Cerebellar nuclear complex (tissue), 1 donor: ENCODE measurements at regions not wholly inside any gene's neighbourhood (a gene's known extent, or its start where the extent isn't known, plus 50 kb on each side); places are given as distances from the start of the nearest gene placed in this dataset.

ENCODE experiments used
- DNase-seq, 2 experiments: peaks; one replicate each; lab custom pipeline; 2025; lab: John Stamatoyannopoulos, UW

DNA sequence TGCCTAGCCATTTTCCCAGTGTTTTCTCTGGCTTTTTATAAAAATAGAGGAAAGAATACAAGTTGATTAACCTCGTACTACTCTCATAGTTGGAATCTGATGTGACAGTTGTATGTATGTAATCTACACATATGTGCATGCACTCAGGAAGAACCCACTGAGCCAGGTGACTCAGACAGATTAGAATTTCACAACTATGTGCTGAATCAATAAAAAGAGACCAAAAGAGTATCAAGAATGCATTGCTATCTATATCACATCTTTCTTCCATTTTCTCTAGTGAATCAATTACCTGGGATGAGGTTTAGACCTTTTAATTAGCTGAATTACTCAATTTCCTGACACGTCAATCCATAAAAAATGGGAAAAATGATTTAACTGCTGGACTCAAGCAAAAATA is 319.3 kb upstream of the ATP10A start:
- DNase-seq, result no peak

DNA sequence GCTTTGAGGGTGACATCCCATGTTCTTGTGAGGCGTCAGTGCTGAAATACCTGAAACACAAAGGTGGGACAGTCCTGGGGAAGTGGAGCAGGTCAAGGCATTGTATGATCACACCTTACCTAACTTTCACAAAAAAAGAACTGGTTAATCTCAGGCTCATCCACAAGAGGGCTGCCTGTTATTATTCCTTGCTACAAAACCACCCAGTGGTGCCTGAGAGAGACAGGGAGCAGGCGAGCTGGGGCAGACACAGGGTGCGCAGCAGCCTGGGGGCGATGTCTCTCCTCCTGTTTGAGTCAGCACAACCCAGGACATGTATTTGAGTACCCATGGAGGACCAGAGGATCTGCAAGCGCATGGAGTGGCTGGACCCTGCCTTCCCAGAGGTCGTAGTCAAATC is 316.8 kb upstream of the ATP10A start:
- no peak for DNase-seq

DNA sequence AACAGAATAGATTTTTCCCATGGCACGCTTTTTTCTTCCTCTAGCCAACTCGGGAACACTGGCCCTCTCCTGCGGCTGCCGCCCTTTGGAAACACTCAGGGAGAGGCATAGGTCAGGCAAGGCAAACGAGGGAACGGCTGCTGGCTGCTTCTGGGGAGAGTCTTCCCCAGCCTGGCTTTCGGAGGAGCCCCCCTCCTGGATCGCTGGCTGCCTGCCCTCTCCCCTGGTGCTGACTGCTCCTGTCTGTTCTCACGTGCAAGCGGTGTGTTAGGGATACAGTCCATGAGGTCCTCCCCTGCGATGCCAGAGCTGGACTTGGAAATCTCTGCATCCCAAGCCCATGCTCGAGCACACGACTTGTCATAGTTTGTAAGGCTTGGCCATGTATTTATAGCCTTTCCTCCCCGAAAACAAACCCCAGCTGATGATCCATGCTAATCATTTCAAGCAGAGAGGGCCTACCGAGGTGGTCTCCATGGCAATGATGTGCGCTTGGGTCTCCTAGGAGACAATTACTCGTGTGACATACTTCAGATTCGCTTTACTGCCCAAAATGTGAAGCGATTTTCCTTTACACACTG is 315.6 kb upstream of the ATP10A start:
- DNase-seq, result no peak

DNA sequence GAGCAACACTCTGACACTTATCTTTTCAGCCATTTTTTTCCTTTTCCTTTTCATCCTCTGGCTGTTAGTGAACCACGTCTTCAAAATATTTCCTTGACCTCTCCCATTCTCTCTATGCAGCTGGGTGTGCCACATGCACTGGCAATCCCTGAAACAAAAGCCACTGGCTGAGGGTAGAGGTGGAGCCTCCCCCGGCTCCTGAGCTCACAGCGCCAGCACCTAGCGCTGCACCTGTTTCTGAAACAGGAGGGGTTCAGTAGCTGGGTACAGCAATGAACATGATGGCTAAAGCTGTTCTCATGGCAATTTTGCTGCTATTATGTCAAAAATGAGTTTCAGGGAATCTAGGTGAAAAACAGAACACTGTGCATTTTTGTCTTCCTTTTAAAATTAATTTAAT is 314.7 kb upstream of the ATP10A start:
- no peak for DNase-seq

DNA sequence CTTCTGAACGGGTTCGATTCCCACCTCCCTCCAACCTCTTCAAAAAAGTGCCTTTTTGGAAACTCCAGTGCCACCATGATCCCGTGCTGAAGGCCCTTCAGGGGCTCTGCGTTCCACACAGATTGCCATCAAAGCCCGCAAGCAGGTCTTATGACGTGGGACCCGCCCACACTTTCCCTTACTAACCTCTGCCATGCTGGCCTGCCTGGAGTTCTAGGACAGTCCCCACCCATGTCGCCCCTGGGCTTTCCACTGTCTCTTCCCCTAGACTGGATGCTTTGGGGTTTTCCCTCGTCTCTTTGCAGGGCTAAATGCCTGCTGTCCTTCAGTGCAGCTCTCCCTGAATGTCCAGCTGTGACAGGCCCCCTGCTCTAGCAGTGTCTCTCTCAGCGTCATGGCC is 313.7 kb upstream of the ATP10A start:
- no peak for DNase-seq

DNA sequence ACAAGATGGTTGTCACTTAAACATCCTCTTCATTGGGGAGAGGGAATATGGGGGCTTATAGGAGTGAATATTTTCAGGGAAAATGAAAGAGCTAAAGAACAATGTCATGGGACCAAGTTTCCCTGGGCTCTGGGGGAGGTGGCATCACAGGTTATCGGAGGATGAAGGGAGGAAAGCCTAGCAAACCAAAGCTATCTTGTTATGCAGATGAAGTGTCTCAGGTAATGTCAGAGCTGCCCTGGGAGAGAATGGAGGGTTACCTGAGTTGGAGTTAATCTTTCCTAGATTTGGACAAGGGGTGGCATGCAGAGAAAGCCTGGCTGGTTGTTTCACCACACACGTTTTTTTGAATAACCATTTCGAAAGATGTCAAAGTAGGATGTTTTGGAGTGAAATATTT is 308.1 kb upstream of the ATP10A start:
- no peak for DNase-seq

DNA sequence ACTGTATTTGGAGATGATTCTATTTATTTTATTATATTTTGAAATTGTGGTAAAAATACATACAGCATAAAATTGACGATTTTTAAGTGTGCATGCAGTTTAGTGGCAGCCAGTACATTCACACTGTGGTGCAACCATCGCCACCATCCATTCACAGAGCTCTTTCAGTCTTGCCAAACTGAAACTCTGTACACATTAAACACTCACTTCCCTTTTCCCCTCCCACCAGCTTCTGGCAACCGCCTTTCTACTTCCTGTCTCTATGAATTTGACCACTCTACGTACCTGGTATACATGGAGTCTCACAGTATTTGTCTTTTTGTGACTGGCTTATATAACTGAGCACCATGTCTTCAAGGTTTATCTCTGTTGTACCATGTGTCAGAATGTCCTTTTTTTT is 303.3 kb upstream of the ATP10A start:
- DNase-seq, result no peak

DNA sequence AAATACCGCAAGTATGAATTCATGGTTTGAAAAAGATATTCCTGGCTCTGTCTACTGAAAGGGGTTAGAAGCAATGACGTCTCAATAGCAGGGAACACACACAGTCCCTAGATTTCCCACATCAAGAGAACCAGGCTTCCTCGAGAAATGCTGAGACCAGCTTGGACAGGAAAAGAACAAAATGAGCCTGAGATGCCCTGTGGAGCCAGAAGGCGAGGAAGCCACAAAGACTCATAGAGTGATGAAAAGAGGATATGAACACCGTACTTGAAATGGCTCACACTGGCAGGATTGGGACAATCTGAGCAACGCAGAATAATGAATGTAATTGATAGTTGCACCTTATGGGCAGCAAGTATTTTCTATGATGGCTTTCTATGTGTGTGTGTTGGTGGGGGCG is 302.4 kb upstream of the ATP10A start:
- DNase-seq, result no peak

DNA sequence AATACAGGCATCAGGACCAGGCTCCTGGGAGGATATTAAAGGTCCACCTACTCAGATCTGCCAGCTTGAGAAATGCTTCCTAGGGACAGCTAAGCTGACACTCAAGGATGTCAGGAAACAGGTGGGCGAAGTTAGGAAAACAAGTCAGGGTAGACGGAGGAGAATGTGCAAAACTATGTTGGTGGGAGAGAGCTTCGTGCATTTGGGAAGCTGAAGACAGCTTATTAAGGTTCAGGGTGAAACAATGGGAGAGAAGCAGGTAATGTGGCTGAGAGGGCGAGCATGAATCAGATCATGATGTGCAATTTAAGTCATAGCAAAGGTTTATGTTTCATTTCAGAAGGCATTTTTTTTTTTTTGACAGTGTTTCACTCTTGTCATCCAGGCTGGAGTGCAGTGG is 297.2 kb upstream of the ATP10A start:
- no peak for DNase-seq

DNA sequence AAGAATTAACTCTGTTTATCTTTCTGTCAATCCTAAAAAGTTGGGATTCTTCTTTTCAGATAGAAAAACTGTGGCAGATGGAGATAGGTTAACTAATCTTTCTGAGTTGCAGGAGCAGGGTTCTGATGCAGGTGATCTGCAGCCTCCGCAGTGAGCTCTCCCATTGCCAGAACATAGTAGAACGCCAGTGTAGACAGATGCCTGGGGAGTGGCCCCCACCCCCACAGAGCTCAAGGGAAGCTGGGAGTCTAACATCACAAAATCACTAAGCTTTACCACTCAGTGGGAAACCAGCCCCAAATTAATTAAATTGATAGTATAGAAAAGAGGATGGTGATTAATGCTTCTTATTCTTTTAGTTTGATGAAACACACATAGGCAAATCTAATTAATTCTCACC is 295.0 kb upstream of the ATP10A start:
- DNase-seq, result no peak

DNA sequence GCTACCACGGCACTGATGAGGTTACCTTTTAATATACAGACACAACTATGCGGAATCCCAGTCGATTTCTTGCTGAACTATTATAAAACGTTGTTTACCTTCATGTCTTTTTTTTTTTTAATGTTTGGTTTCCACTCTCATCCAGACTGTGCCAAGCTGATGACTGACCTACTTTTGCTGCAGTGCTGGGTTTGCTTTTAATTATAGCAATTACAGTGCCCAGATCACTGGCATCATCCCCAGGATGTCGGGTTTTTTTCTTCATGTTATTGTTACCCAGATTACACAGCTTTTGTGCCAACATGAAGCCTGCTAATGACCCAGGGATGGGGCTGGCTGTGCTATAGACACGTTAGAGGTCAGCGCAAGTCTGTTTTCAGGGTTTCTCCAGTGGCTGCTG is 294.0 kb upstream of the ATP10A start:
- DNase-seq, result no peak

DNA sequence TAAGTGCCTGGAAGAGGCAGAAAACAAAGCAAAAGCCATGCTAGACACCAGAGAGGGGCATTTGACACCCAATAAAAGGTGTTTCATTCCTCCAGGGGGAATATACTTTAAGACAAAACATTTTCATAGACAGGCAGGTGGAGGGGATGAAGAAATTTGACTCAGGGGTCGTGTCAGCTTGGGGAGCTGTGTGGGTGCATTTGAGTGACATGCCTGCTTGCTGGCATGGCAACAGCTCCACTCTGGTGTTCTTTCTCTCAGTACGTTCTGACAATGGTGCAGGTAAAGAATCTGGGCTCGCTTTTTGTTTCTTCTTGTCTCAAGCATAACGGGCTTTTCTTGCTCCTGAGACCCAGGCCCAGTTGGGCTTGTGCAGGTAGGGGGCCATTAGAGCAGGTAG is 292.9 kb upstream of the ATP10A start:
- no peak for DNase-seq

DNA sequence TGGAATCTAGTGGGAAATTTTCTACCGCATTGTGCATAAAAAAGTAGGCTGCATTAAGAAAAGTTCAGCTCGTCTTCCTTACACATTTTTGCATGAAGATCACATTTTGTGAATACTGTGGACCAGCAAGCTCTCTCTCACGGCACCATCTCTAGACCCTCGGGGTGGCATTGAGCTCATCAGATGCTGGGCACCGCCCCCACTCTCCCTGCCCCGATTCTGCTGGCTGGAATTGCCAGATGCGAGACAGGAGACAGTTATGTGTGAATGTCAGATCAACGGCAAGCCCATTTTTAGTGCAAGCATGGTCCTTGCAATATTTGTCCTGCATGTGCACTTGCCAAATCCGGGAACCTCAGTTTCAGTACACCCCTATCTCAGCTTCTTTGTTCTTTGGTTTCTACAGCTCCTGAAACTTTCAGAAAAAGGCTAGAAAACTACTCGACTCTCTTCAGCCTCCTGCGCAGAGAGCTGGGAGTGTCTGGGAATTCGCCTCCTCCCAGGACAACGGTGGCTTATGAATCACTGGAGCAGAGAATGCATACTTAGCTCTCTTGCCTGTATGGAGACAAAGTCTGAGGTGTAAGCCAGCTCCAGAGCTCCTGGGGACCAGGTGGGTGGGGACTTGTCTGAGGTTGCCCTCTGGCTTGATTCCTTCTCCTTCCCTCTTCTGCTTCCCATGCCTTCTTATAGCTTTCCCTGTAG is 285.2 kb upstream of the ATP10A start:
- no peak for DNase-seq

DNA sequence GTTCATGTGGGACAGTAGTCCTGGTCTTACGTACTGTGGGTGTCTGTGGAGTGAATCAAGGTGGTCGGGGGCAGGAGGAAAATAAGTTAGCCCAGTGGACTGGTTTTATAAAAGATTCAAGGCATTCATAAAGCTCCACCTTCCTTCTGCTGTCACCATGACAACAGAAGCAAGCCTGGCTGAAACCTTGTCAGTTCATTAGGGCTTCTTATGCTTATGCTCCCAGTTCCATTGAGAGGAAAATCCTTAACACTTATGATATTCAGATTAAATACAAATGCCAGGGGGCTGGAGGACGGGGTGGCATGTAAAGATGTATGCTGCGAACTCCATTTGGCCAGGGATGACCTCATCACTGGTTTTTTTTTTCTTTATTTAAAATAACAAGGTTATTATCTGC is 283.1 kb upstream of the ATP10A start:
- no peak for DNase-seq

DNA sequence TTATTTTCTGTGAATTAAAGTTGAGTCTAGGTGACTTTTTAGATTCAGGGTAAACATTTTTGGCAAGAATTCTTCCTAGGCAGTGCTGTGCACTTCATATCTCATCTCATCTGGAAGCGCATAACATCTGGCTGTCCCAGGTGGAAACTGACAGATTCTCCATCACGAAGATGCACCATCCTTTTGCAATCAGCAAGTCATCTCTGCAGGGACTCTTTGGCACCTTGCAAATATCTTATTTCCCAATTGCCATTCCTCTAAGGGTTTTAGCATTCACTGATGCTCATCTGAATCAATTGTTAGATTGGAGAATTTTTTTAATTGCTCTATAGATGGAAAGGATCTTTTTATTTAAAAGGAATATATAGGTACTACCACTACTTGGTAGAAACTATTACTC is 282.7 kb upstream of the ATP10A start:
- no peak for DNase-seq

DNA sequence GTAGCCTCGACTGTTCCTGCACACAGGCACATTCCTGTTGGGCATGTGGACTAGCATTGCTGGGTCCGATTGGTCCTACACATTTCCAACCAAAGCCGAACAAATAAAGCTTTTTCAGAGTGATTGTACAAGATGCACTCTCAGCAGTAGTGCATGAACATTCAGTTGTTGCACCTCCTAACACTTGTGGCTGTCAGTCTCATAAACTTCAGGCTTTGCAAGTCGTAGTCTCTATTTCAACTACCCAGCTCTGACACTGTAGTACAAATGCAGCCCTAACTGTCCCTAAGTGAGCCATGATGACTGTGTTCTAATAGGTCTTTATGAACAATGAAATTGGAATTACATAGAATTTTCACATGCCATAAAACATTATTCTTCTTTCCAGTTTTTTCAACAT is 281.7 kb upstream of the ATP10A start:
- DNase-seq, result no peak

DNA sequence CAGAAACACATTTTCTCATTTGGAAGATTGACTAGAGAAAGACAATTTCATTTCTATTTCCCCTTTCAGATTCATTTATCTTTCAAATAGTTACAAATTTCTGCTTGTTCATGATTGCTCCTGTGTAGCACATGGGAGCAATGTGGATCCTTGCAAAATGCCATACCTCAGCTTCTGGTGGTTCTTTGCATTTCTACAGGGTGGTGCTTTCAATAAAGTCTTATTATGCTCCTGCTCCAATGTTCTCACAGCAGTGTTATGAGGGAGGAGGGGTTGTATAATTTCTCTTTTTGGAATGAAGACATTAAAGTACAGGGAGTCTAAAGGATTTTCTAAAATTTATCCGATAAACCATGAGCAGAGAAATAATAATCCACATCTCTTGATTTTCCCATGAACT is 280.1 kb upstream of the ATP10A start:
- no peak for DNase-seq

DNA sequence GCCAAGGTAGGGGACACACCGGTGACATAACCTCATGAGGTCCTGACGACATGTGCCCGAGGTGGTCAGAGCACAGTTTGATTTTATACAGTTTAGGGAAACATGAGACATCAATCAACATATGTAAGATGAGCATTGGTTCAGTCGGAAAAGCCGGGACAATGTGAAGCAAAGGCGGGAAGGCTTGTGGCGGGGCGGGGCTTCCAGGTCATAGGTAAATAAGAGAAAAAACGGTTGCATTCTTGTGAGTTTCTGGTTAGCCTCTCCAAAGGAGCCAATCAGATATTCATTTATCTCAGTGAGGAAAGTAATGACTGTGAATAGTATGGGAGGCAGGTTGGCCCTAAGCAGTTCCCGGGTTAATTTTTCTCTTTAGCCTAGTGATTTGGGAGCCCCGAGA is 271.7 kb upstream of the ATP10A start:
- DNase-seq, result no peak

DNA sequence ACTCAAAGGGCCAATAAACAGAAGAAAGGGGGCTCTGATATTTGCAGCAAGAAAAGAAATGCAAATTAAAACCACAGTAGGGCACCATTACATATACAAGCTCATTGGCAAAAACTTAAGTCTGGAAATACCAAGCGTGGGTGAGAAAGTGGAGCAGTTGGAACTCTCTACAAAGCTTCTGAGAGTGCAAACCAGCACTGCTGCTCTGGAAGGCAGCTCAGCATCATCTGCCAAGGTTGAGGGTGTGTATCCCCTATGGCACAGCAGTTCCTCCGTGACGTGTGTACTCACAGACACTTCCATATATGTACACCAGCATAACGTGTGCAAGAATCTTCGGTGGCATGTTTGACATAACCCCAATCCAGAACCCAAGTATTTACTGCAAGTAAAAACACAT is 271.0 kb upstream of the ATP10A start:
- no peak for DNase-seq

DNA sequence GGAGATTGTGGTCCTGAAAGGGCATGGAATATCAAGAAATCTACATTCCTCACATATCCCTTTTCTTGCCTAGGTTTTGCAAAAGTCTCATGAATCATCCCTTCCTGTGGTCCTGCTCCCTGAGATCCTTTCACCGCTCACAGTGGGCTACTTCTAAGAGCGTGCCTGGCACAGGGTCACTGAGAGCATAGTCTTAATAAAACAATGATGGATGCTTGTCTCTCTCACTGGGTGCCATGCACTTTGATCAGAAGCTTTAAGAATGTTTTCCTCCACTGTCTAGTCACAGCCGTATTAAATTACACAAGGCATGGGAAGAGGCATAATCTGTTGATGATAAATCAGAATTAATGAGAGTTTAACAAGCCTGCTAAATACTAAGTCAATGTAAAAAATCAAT is 269.7 kb upstream of the ATP10A start:
- DNase-seq, result no peak

DNA sequence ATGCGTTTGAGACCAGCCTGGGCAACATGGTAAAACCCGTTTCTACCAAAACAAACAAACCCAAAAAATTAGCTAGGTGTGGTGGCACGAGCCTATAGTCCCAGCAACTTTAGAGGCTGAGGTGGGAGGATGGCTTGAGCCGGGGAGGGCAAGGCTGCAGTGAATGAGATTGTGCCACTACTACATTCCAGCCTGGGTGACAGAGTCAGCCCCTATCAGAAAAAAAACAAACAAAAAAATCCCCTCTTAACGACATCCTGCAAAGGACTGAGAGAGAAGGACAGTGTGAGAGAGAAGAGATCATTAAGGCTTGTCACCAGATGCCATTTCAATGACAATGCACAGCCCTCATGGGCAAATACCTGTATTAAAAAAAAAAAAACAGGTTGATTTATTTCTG is 266.7 kb upstream of the ATP10A start:
- DNase-seq, result no peak

DNA sequence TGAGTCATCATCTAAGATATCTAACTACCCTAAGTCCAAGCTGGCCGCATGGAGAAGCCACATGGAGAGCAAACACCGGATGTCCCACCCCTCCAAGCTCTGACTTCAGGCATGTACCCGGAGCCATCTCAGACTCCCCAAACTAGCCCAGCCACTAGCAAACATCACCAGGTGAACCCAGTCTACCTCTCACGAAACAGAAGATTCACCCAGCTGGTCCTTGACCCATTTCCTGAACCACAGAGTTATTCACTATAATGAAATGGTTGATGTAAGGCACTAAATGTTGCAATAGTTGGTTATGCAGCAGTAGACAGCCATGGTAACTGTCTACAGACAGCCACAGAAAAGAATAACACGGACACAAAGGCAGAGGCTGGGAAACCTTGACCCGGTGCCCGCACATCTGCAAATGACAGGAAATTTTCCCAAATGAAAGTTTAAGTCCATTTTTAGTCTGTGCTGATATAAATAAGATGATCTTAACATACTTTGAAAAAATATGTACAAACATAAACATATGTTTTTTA is 265.5 kb upstream of the ATP10A start:
- DNase-seq, result no peak

DNA sequence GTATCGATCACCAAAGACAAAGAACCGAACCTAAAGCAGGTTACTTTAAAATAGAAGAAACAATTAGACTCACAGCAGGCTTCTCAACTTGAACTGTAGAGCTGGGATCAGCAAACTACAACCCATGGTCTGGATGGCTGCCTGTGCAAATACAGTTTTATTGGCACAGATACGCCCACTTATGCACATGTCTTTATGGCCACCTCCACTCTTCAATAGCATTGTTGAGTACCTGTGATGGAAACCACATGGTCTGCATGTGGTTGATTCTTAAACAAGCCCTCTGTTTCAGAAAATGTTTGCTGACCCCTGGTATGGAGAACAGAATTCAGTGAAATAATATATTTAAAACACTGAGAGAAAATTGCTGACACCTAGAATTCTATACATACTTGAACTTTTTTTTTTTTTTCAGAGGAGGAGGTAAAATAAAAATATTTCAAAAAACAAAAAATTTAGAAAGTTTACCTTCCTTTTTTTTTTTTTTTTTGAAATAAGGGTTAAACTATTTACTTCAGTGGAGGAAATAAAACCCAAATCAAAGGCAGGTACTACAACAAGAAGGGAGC is 263.8 kb upstream of the ATP10A start:
- DNase-seq, result no peak

DNA sequence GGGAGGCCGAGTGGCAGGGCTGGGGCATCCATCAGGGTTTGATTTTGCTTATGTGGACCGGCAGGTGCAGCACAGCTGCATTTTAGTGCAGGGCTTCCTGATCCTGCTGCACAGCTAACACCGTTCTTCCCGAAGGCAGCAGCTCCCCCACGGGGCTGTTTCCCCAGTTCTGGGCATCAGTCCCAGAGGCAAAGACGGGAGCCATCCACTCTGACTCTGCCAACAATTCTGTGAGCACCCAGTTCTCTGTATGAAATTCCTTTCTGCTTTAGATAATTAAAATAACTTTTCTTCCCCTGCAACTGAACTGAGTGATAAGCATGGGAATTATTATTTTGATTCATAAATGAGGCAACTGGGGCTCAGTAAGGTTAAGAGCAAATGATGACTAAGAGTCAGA is 262.9 kb upstream of the ATP10A start:
- no peak for DNase-seq
